NCI-H2196 treated with DMSO at 0.1 percent for 48 hours (cell line): ENCODE measurements at regions not wholly inside any gene's neighbourhood (a gene's known extent, or its start where the extent isn't known, plus 50 kb on each side); places are given as distances from the start of the nearest gene placed in this dataset.

Source experiments
- DNase-seq: peaks from one replicate; lab custom pipeline; 2025; ENCODE audit not compliant: unreplicated experiment; lab: John Stamatoyannopoulos, UW

DNA sequence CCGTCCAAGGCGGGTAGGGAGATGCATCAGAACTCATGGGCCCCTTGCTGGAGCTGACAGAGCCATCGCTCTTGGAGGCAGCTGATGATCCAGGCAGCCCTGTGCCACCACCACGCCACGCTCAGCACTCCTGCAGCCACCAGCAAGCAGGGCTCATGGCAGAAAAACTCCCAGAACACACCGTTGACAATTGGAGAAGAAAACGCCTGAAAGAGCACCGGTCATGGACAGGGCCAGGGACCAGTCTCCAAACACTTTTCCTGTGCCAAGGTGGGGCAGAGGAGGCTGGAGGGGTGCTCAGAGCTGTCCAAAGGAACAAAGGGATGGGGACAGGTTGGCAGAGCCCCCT is 132.2 kb downstream of the FOXL1 start:
- DNase-seq = no peak

DNA sequence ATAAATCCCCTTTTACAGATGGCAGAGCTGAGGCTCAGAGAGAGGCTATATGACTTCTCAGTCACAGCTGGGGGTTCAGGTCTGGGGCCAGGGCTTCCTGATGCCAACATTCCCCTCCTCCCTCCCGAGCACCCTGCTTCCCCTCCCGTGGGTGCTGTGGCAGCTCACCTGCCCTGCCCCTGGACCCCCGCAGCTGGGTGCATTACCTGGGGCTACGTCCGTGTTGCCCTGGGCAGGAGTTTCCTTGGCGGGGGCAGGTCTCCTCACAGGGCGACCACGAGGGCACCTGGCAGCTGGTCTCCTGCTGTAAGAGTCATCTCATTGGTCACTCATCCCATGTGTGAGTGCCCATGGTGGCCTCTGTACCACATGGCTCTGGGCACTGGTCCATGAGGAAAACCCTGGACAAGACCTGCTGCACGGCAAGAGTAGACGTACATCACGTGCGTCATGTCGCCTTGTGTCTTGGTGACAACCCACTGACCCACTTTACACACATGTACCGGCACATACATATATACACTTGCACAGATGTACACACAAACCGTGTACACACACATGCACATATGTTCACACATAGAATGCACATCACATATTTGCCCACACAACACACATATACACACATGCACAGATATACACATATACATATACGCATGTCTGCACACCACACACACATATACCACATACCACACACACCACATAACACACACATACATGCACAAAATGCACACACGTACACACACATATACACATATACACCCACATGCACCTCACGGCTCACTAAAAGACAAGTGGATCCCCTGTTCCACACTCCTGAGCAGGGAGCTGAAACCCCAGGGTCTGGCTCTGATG is 134.0 kb downstream of the FOXL1 start:
- DNase-seq = no peak

DNA sequence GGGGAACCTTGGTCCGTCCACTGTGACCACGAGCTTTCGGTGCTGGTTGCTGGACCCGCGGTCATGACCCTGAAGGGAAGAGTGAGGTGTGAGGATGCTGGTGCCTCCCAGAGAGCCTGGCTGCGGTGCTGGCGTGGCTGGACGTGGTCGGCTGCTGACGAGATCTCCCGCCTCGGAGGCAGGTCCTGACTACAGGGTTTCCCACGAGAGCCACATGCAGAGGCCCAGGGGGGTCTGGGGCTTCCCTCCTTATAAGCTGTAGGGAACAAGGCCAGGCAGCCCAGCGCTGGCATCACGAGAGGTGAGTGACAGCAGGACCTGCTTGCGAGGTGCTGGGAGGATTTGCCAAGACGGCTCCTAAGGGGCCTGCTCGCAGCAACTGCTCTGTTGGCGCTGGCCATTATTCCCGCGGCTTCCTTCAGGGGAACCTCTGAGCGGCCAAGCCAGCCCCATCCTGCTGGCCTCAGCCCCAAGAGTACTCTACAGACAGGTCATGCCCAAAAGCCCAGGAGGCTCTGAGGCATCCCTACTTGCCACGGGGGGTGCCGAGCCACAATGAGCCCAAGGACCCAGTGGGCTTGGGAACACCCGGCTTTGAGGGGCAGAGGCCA is 134.8 kb downstream of the FOXL1 start:
- DNase-seq = no peak

DNA sequence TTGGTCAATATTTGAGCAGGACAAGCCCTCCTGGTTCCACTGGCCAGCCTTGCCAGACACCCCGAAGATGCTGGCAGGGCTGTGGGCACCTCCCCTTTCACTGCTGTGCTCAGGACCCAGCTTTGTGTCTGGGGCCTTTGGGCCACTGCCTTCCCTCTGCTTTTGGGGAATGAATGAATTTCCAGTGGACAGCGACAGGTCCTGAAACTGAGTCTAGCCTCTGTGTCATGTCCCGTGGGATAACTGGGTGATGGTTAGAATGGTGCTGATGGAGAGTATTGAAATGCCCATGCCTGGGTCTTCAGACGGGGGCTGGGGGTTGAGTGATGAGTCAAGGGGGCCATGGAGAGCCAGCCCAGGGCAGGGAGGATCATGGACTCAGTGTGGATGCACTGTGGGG is 135.8 kb downstream of the FOXL1 start:
- DNase-seq = no peak

DNA sequence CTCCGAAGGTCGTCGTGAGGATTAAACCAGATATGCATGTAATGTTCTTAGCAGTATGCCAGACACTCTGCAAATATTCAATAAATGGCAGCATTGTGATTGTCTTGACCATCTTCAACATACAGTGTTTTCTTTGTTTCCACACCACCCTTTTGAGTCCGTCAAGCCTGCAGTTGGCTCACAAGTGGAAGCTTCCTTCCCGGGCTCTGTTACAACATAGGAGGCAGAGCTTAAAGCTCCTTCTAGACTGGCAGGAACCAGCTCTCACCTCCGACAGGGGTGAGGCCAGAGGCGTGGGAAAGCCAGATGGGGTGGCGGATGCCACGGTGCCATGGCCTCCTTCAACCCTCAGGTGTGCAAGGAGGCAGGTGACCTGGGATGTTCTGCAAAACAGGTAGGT is 138.3 kb downstream of the FOXL1 start:
- DNase-seq = no peak

DNA sequence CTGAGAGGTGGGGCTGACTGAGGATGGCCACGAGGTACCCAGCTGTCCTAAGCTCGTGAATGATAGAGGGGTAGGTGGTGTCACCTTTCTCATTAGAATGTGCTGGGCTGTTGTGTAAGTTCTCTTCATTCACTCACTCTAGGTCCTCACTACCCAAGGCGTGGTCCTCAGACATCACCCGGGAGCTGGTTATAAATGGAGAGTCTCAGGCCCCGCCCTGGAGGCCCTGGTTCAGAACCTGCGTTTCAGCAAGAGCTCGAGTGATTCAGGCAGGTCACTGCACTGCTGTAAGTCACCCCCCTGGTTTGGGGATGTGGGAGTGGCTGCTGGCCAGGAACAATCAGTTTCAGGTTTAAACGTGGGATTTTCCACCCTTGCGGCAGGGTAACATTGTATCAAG is 139.8 kb downstream of the FOXL1 start:
- DNase-seq = no peak

DNA sequence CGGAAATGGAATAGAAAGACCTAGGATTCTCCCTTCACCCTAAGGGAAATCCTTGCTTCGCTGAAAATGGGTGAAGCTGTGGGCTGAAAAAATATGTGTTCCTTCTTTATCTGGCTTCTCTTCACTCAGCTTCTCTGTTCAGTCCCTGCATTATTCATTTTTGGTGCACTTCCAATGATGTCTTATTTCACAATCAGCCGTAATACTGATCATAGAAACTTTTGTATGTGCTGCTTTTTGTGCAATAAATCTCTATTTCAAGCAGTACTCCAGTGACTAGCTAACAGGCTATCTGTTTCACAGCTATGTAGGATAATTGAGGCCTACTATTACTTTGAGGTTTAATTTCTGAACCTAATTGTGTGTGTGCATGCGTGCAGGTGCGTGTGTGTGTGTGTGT is 144.6 kb downstream of the FOXL1 start:
- no peak for DNase-seq

DNA sequence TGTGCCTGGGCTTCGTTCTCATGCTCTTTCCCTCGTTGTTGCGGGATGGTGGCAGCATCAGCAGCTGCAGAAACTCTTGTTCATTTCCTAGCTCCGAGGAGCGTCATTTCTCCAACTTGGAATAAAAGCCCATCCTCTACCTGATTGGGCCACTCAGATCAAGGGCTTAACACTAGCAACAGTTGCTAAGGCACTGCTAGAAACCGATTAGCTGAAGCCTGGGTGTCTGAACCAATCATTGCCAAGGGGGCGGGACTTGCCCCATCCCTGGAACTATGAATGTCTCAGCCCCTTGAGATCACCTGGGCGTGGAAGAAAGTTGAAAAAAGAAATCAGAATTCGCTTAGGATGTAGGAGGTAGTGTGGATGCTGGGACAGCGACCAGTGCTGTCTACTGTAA is 145.3 kb downstream of the FOXL1 start:
- DNase-seq = no peak

DNA sequence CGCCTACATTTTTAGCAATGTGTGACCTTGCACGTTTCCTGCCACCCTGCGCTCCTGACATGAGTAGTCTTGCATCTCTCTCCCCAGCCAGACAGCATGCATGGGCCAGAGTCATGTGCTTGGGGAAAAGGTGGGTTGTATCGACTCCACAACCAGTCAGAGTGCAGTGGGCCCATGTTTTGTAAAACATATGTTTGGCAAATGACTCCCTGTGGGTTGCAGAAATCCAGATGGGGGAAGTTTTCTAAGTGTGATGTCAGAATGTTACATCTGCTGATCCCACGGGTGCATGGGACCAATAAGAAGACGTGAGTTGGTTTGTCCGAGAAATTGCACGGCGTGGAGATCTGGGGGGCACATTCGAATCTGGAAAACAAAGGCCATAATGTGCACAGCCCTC is 147.1 kb downstream of the FOXL1 start:
- DNase-seq = no peak

DNA sequence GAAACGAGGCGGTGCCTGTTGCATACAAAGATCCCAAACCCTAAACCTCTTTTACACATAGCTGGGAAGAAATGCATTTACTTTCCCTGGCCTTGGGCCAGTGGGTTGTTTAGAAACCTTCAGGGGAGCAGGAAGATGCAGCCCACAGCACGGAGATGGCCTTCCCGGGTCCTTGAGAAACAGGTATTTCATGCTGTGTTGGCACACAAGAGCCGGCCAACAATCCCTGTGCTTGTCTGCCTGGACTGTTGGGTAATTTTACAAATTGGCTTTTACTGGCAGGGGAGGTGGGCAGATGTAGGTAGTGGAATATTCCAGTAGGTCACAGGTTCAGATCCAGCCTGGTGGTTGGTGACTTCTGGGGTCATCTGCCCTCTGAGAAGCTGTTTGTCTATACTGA is 148.0 kb downstream of the FOXL1 start:
- no peak for DNase-seq

DNA sequence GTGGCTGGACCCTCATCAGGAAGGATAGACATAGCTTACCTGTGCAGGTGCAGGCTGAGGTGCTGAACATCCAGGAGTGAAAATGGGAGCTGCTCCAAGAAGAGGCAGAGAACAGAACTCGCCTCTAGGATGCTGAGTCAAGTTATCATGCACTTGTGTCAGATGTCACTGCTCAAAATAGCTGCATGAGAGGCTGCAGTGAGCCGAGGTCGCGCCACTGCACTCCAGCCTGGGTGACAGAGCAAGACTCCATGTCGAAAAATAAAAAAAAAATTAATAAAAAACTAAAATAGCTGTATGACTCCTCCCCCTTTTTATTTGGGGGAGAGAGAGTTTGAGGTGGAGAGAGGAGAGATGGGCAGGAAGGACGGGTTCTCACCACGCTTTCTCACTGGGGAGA is 148.8 kb downstream of the FOXL1 start:
- no peak for DNase-seq

DNA sequence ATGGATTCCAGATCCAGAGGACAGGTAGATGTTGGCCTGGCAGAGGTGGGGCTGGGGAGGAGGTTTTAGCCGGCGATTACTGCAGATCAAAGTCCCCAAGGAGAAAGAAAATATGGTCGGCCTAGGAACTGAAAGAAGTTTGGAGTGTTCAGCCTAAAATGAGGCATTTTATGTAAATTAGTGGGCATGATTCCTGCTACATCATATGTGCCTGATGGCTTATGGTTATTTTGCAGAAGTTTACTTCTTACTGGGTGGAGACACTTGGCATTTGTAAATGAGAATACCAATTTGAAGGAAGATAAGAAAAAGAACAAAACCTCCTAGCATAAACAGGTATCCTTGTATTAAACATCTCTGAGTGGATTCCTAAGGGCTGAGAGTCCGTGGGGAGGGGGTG is 149.3 kb downstream of the FOXL1 start:
- DNase-seq = no peak

DNA sequence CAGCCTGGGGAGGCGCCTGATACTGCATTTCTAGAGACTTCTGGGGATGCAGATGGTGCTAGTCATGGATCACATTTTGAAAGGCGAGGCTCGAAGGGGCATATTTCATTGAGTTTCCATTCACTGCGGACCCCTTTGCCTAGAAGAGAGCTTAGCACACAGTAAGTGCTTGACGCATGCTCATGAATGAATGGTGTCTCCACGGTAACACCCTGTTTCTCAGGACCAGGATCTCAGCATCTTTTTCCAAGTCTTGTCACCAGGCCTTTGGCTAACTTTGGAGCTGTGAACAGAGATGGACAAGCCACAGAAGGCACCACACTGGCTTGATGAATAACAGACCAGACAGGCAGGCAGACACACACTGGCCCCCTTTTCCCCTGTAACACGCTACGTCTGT is 151.3 kb downstream of the FOXL1 start:
- DNase-seq = no peak

DNA sequence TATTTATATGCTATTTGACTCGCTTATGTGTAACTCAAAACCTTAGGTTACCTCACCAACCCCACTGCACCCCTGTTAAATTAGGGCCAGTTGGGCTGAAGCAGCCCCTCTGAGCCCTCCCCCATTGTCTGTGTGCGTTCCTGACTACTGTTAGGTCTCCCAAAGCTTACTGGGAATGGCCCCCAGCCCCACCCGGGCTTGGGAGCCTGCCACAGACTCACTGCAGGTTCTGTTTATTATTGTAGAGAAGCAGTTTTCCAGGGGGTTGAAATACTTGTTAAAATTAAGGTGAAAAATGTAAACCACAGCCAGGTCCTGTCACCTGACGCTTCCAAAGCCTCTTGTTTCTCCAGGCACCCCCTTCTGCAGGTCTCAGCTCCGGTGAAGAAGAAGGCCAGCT is 151.7 kb downstream of the FOXL1 start:
- DNase-seq = no peak

DNA sequence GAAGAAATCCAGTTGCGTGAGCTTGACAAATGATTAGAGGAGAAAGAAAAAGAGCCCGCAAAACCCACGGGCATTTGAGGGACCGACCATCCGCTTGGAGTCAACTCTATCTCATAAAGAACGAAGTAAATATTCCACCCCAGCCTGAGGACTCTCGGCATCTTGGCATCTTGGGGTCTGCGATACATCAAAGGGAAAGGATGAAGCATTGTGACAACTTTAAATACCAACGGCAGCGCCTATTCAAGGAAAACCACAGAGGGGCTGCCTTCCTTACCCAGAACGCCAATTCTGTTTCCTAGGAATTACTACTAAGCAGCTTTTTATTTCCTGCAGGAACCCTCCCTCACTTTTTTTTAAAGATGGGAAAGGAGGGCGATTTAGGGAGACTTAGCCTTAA is 152.2 kb downstream of the FOXL1 start:
- DNase-seq = no peak

DNA sequence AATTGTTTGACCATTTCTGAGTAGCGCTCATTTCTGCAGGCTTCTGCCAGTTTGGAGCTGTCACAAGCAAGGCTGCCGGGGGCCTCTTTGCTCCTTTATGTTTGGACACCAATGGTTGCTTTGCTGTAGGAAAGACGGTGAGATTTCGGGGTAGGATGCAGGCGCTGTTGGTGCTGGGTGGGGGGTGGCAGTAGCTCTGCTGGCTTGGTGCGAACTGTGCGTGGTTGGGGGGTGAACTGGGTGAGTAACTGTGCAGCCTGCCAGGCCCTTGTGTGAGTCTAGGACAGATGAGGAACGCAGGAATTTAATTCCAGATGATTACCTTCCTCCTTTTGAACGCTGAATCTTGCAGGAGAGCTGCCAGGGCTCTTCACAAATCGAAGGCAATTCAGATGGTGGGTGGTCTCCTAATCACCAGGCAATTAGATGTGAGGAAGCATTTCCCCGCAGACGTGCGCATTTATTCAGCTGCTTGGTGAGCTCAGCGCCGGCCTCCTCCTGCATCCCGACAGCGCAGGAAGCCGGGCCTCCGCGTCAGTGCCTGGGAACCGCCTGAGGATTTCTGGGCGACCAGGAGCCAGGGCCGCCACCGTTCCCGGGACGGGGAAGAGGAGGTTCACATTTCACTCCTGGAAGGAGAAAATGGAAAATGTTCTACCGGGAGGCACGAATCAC is 154.4 kb downstream of the FOXL1 start:
- no peak for DNase-seq

DNA sequence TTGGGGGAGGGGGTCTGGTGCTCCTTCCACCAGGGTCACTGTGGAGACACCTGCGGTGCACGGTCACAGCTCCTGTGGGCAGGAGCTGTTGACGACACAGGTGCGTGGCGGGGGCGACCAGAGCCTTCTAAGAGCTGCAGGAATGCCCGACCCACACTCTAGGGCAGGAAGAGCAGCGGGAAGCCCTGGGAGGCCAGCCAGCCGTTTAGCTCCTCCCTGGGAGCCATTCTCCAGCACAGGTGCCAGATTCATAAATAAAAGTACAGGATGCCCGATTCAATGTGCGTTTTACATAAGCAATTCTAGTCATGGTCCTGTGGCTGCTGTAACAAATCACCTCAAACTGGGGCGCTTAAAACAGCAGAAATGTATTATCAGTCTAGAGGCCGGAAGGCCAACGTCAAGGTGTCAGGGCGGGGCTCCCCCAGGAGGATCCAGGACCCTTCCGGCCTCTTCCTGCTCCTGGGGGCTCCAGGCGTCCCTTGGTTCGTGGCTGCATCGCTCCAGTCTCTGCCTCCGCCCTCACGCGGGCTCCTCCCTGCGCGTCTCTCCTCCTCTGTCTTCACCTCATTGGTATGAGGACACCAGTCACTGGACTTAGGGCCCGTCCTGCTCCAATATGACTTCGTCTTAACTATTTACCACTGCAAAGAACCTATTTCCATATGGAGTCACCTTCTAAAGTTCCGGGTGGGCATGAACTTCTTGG is 155.4 kb downstream of the FOXL1 start:
- no peak for DNase-seq

DNA sequence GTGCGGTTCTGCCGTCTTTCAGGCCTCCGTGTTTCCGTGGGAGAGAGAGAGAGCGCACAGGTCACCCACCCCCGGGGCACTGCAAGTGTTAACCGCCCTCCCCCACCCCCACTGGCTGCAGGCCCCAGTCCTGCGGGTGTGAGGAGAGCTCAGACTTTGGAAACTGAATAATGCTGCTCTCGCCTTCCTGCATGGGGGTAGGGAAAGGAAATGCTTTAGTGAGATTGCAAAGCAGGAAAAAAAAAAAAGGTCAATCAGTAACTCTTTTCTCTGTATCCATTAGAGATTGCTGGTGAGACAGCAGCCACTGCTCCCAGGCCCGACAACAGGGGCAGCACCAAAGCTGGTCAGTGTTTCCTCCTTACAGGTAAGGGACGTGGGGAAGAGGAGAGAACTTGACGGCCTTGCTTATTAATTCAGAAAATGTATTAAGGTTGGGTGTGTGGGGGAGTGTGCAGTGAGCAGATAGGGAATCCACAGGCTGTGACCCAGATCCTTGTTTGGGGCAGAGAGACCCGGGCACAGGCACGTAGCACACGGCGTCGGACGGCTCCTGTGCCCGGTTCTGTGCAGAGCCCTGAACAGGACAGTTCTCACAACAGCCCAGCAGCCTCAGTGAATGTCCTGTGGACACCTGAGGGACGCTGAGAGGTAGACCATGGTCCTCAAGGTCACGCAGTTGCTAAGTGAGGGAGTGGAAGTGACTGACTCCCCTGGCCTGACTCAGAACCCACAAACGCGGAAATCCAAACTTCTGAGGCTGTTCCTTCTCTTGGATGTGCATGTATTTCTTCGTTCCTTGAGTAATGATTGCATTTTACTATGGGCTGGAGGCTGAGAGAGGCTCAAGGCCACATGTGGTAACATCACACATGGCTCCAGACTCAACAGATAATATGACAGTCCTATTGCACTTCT is 156.5 kb downstream of the FOXL1 start:
- DNase-seq = no peak

DNA sequence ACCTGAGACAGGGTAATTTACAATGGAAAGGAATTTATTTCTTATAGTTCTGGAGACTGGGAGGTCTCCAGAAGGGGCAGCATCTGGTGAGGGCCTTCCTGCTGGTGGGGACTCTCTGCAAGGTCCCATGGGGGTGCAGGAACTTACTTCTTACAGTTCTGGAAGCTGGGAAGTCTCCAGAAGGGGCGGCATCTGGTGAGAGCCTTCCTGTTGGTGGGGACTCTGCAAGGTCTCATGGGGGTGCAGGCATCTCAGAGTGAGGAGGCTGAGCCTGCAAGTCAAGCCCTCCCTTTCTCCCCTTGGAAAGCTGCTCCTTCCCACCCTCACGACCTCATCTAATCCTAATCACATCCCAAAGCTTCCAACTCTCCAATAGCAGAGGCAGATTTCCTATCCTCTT is 157.4 kb downstream of the FOXL1 start:
- no peak for DNase-seq

DNA sequence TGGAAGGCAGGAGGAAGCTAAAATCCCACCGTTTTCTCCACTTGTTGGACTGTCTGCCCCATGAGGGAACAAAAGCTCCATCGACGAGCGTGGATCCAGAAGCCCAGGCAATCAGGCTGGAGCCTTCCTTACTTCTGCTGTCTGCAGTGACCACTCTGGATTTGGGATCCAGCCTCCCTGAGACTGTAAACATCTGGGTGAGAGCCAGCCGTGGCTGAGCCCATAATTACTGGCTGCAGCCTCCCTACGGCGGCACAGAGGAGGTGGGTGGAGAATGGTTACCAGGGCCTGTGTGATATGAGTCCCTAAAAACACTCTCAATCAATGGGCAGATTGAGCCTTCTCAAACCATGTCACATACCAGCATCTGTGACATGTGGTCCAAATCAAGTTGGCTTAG is 158.2 kb downstream of the FOXL1 start:
- no peak for DNase-seq

DNA sequence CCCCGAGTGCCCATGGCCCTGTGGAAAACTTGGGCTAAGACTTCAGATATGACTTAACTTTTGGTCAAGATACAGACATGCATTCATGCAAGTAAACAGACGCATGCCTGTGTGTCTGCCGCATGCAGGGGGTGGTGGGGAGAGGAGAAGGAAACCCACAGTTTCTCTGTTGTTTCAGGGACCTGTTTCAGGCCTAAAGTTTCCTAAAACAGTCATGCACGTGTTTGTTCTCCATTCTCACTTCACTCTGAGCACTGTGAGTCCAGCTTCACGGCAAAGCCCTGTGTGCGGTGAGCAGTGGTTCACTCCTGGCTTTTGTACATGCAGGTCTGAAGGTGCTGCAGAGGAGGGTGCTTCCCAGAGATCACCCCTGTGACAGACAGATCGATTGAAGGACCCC is 158.7 kb downstream of the FOXL1 start:
- DNase-seq = no peak
